ENCODE measurements at regions not wholly inside any gene's neighbourhood (a gene's known extent, or its start where the extent isn't known, plus 50 kb on each side); places are given as distances from the start of the nearest gene placed in this dataset.

DNA sequence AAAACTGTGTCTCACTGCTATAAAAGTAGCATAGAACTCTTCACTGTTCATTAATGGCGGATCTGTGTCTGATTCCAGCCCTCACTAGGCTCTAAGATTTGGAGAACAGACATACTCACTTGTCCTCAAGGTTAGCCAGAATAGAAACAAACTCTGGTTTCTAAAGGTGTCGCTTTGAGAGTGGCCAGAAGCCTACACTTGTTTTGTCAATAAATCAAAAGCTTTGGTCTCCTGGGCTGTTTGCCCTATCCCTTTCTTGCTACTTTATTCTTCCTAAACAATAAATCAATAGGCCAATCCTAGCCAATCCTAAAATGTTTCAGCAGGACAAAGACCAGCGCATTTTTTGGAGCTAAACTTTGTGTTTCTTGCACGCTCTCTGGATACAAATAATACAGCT is 1064.6 kb upstream of the CHAC2 start:
- Histone ChIP-seq H3K9me3 (no peaks in the 10 kb centered on the region), H3K4me1 (no peaks in the 10 kb centered on the region), H3K36me3 (ENCODE audit: insufficient read depth in 1 of 2, low read depth in 1 of 2) (no peaks in the 10 kb centered on the region), H3K27ac (no peak overlapping the region), H3K4me3 (no peak overlapping the region), H3K27me3 (ENCODE audit: insufficient read depth in 3 of 3, low read length in 2 of 3) (no peaks in the 10 kb centered on the region)
- intact Hi-C loops (cut with DNase I) = no loop called here
- DNase-seq = no peak
- WGBS, 3 donors = 46 to 54% (median 52%) methylated on average over 4 of the region's 4 CpGs
- no peak for ATAC-seq
- TF ChIP-seq CTCF (IDR thresholded peaks at IDR 0.05) = no peak

GRCh38 chr2:52698408-52698807 is 1069.2 kb upstream of the CHAC2 start:
- TF ChIP-seq CTCF (IDR thresholded peaks at IDR 0.05) = no peak
- WGBS, 3 donors = 60 to 64% (median 63%) methylated on average over 3 of the region's 3 CpGs
- DNase-seq (no peak), ATAC-seq (no peak)
- no peak overlapping the region for H3K27ac ChIP-seq
- no peak overlapping the region for H3K4me3 ChIP-seq
- H3K36me3 ChIP-seq (ENCODE audit: insufficient read depth in 1 of 2, low read depth in 1 of 2) = no peaks in the 10 kb centered on the region
- no peaks in the 10 kb centered on the region for H3K9me3 ChIP-seq
- intact Hi-C loops (cut with DNase I) = no loop called here
- H3K27me3 ChIP-seq (ENCODE audit: insufficient read depth in 3 of 3, low read length in 2 of 3) = no peaks in the 10 kb centered on the region
- no peaks in the 10 kb centered on the region for H3K4me1 ChIP-seq

- DNase-seq = no peak
- no peaks in the 10 kb centered on the region for H3K4me1 ChIP-seq
- ATAC-seq = no peak
- no peaks in the 10 kb centered on the region for H3K27me3 ChIP-seq (ENCODE audit: insufficient read depth in 3 of 3, low read length in 2 of 3)
- H3K36me3 ChIP-seq (ENCODE audit: insufficient read depth in 1 of 2, low read depth in 1 of 2) = no peaks in the 10 kb centered on the region
- 93 to 95% (median 94%) methylated on average over 4 of the region's 4 CpGs for WGBS, 3 donors
- H3K9me3 ChIP-seq = no peaks in the 10 kb centered on the region
- intact Hi-C loops (cut with DNase I) = no loop called here
- TF ChIP-seq CTCF (IDR thresholded peaks at IDR 0.05) = no peak
- no peak overlapping the region for H3K27ac ChIP-seq
- H3K4me3 ChIP-seq = no peak overlapping the region
Observed at GRCh38 chr2:52697690-52698089, 1069.9 kb upstream of the CHAC2 start.

GRCh38 chr2:52695731-52696130 is 1071.9 kb upstream of the CHAC2 start:
- WGBS, 3 donors = 46 to 57% (median 48%) methylated on average over 3 of the region's 3 CpGs
- Histone ChIP-seq H3K9me3 (no peaks in the 10 kb centered on the region), H3K4me1 (no peaks in the 10 kb centered on the region), H3K36me3 (ENCODE audit: insufficient read depth in 1 of 2, low read depth in 1 of 2) (no peaks in the 10 kb centered on the region), H3K27me3 (ENCODE audit: insufficient read depth in 3 of 3, low read length in 2 of 3) (no peaks in the 10 kb centered on the region), H3K27ac (no peak overlapping the region), H3K4me3 (no peak overlapping the region)
- no peak for TF ChIP-seq CTCF (IDR thresholded peaks at IDR 0.05)
- ATAC-seq (no peak), DNase-seq (no peak)
- intact Hi-C loops (cut with DNase I) = no loop called here

DNA sequence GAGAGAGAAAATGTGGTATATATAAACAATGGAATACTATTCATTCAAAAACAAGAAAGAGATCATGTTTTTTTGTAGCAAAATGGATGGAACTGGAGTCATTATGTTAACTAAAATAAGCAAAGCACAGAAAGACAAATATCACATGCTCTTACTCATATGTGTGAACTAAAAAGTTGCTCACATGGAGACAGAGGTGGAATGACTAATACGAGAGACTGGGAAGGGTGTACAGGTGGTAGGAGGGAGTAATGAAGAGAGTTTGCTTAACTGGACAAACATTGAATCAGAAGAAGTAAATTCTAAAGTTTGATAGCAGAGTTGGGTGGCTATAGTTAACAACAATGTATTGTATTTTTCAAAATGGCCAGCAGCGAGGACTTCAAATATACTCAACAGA is 1080.7 kb upstream of the CHAC2 start:
- Histone ChIP-seq H3K4me1 (no peaks in the 10 kb centered on the region), H3K27ac (no peak overlapping the region), H3K36me3 (ENCODE audit: insufficient read depth in 1 of 2, low read depth in 1 of 2) (no peaks in the 10 kb centered on the region), H3K9me3 (peaks cover 6% of the 10 kb centered on the region), H3K4me3 (no peak overlapping the region), H3K27me3 (ENCODE audit: insufficient read depth in 3 of 3, low read length in 2 of 3) (no peaks in the 10 kb centered on the region)
- intact Hi-C loops (cut with DNase I) = no loop called here
- no peak for TF ChIP-seq CTCF (IDR thresholded peaks at IDR 0.05)
- ATAC-seq (no peak), DNase-seq (no peak)
- WGBS, 3 donors = 83 to 84% (median 83%) methylated on average over 2 of the region's 2 CpGs

Measured in psoas muscle (tissue), 7 donors.